NCI-H187 treated with DMSO at 0.1 percent for 48 hours (cell line): ENCODE measurements at regions not wholly inside any gene's neighbourhood (a gene's known extent, or its start where the extent isn't known, plus 50 kb on each side); places are given as distances from the start of the nearest gene placed in this dataset.
"Not testable (repeated sequence)": the region's sequence is repeated elsewhere in the genome, so short reads cannot be mapped to it uniquely, and the experiment has no call there.

Source experiments
- DNase-seq: peaks from one replicate; lab custom pipeline; 2025; lab: John Stamatoyannopoulos, UW

GRCh38 chr6:47180633-47181032 is 129.1 kb downstream of the TNFRSF21 start:
- DNase-seq, result no peak

- no peak for DNase-seq
Observed at GRCh38 chr6:47179286-47179685, 130.4 kb downstream of the TNFRSF21 start.

GRCh38 chr6:47175656-47176055 is 133.5 kb upstream of the ADGRF1 start:
- DNase-seq, result no peak

GRCh38 chr6:47174502-47175023 is 132.4 kb upstream of the ADGRF1 start:
- no peak for DNase-seq

- DNase-seq, result not testable (repeated sequence)
Observed at GRCh38 chr6:47174063-47174462, 131.9 kb upstream of the ADGRF1 start.

- not testable (repeated sequence) for DNase-seq
Observed at GRCh38 chr6:47173145-47173544, 131.0 kb upstream of the ADGRF1 start.

GRCh38 chr6:47170617-47170947 is 128.4 kb upstream of the ADGRF1 start:
- DNase-seq, result no peak

GRCh38 chr6:47169785-47170616 is 127.9 kb upstream of the ADGRF1 start:
- DNase-seq, result no peak

GRCh38 chr6:47168180-47168579 is 126.0 kb upstream of the ADGRF1 start:
- DNase-seq, result peak; percentile 2

- DNase-seq, result no peak
Observed at GRCh38 chr6:47165918-47166317, 123.8 kb upstream of the ADGRF1 start.

- DNase-seq, result no peak
Observed at GRCh38 chr6:47164877-47165276, 122.7 kb upstream of the ADGRF1 start.

GRCh38 chr6:47163536-47163935 is 121.4 kb upstream of the ADGRF1 start:
- no peak for DNase-seq

- DNase-seq, result no peak
Observed at GRCh38 chr6:47162793-47163192, 120.7 kb upstream of the ADGRF1 start.

- no peak for DNase-seq
Observed at GRCh38 chr6:47162231-47162630, 120.1 kb upstream of the ADGRF1 start.

- DNase-seq, result no peak
Observed at GRCh38 chr6:47161176-47161687, 119.1 kb upstream of the ADGRF1 start.

- no peak for DNase-seq
Observed at GRCh38 chr6:47160702-47161101, 118.6 kb upstream of the ADGRF1 start.

GRCh38 chr6:47159763-47160162 is 117.6 kb upstream of the ADGRF1 start:
- no peak for DNase-seq

GRCh38 chr6:47157653-47158219 is 115.6 kb upstream of the ADGRF1 start:
- DNase-seq, result no peak

GRCh38 chr6:47157063-47157462 is 114.9 kb upstream of the ADGRF1 start:
- no peak for DNase-seq

GRCh38 chr6:47156196-47156595 is 114.1 kb upstream of the ADGRF1 start:
- no peak for DNase-seq

GRCh38 chr6:47153404-47153755 is 111.2 kb upstream of the ADGRF1 start:
- DNase-seq, result no peak

- DNase-seq, result no peak
Observed at GRCh38 chr6:47152666-47153403, 110.7 kb upstream of the ADGRF1 start.
